Activated T-helper 9 cell treated with anti-CD3 and anti-CD28 coated beads, Interleukin-2, amount 50 U/mL, for 16 hours (primary cell): ENCODE measurements at regions not wholly inside any gene's neighbourhood (a gene's known extent, or its start where the extent isn't known, plus 50 kb on each side); places are given as distances from the start of the nearest gene placed in this dataset.

ENCODE experiments used
- DNase-seq: peaks from one replicate; pipeline ENCODE4 v3.0.0-alpha.2; 2020; ENCODE audit warnings: low read depth

DNA sequence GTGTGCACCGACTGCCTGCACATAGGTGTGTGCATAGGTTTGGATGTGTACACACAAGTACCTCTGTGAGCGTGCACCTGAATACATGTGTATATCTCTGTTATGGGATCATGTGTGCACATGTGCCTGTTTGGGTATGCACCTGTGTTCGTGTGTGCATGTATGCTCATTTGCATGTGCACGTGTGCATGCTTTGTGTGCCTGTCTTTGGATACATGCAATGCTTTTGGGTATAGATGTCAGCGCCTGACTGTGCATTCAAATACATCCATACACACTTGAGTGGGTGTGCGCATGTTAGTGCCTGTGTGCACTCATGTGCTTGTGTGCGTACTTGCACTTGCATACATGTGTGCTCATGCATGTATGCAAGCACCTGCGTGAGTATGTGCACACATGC, 258.1 kb downstream of the IRX2 start:
- no peak for DNase-seq

DNA sequence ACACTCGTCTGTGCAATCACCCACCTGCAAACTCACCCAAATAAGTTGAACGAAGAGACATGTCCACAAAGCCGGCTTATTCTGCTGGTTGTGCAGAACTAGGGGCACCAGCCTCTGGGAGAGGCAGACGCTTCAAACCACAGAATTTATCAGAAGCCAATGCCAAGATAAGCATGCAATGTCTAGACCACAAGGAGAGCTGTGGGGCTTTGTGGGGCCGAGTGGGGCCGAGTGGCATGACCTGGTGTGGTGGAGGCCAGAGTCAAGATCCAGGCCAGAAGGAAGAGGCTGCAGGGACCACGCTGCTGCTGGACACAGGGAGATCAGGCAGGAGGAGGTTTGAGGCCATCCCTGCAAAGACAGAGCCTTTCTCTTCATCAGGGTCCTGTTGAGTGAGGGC, 259.0 kb downstream of the IRX2 start:
- no peak for DNase-seq

DNA sequence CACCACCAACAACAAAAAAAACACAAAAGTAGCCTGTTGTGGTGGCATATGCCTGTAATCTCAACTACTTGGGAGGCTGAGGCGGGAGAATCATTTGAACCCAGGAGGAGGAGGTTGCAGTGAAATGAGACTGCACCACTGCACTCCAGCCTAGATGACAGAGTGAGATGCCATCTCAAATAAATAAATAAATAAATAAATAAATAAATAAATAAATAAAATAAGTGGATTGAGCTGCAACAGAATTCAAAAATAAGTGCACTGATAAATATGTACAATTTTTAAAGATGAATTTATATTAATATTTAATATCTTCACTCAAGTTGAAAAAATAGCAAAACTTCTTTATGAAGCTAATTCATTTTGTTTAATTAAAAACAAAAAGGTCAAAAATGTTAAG, 259.6 kb downstream of the IRX2 start:
- DNase-seq: no peak

DNA sequence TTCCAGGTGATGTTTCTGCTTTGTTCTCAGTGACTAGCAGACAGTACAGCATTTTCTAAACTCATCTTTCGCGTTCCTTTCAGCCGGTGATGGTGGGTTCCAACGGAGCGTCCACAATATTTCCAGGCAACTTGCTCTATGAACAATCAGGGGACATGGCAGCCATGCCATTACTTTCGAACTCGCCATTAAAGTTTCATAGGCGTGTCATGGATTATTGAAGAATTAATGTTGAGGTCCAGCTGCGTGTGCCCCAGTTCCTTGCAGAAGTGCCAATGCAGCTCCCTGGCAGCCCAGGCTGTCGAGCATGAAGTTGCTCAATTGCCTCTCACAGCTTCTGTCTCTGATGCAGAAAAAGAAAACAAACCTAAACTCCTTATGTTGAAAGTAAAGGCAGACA, 262.2 kb downstream of the IRX2 start:
- DNase-seq: no peak

DNA sequence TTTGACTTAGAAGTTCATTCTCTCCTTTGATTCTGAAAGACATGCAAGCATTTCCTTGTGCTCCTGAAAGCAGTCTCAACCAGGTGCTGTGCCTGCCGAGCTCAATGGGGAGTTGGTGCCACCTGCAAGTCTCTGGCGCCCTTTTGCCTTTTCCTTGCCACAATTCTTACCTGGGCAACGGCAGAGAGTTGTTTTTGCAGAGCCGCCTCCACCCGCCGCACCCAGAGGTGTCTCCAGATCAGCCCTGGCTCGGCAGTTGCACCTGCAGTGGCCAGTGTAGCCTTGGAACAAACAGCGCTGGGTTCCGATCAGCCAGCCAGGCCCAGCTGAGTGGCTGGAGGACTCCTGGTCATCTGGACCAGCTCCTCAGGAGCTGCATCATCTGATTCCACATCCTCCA, 262.9 kb downstream of the IRX2 start:
- no peak for DNase-seq

DNA sequence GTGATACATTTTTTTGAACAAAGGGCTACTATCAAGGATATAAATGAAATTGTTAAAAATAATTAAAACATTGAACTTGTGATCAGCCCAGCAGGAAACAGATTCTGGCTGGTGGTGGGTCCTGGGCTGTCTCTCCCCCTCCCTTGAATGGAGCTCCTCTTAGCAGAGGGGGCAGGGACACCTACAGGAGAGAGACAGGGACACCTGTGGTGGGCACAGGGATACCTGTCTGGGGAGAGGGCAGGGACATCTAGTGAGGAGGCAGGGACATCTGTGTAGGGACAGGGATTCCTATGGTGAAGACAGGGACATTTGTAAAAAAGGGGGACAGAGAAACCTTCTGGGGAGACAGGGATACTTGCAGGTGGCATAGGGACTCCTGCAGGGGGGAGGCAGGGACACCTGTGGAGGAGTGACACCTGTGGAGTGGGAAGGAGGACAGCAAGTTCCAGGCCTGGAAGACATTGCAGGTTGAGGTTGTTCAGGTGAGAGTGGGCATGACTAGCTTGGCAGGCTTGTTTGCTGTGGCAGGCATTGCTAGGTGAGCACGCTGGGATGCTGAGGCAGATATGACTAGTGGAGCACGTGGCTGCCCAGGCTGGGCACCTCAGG, 264.2 kb downstream of the IRX2 start:
- no peak for DNase-seq

DNA sequence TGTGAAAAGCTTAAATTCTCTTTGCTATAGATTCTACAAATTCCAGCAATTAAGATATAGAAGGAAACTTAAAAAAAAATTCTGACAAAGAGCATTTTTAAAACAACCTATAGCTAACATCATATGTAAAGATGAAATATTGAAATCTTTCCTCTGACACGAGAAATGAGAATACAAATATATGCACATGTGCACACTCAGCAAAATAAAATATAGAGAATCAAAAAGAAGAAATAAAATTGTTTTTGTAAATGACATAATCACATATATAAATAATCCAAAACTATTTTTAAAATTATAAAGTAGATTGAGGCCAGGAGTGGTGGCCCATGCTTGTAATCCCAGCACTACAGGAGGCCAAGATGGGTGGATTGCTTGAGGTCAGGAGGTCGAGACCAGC, 265.1 kb downstream of the IRX2 start:
- DNase-seq: no peak

DNA sequence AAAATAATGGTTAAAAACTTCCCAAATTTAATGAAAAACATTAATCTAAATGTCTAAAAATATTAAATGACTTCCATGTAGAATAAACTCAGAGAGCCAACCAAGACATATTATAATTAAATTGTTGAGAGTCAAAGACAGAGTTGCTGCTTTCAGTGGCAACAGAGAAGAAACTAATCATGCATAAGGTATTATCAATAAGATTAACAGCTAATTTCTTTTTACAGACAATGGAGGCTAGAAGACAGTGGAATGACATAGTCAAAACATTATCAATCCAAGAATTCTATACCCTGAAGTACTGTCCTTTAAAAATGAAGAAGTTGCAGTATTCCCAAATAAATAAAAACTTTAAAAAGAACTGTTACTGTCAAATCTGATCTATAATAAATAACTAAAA, 268.7 kb downstream of the IRX2 start:
- no peak for DNase-seq

DNA sequence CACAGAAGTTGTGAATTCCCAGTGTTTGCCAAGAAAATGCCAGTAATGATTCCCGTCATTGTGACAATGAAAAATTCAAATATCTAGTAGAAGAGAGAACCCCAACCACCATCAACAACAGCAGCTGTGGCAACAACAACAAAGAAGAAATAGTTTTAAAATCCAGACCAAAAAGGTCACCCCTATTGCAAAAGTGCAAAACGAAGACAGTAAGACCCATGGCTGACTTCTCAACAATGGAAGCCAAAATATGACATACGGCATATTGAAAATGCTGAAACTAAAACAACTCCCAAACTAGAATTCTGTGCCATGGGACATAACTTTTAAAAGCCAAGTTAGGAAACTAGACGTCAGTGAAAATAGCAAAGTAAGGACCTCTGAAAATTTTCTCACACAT, 270.6 kb downstream of the IRX2 start:
- DNase-seq: no peak

DNA sequence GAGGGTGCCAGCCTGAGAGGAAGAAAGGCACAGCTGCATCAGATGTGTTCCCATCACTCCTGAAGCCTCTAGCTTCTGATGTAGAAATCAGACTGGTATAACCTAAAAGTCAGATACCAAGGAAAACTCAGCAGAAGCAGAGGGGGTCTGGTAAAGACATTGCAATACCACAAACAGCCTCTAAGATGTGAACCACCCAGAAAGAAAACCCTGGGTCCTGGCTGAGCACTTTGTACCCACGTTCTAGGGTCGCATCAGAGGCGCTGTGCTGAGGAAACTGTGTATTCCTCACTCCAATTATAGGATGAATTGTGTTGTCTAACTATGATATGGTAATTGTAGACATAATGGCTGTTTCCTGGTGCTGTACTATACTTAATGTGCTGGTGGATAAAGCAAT, 275.6 kb downstream of the IRX2 start:
- DNase-seq: no peak

DNA sequence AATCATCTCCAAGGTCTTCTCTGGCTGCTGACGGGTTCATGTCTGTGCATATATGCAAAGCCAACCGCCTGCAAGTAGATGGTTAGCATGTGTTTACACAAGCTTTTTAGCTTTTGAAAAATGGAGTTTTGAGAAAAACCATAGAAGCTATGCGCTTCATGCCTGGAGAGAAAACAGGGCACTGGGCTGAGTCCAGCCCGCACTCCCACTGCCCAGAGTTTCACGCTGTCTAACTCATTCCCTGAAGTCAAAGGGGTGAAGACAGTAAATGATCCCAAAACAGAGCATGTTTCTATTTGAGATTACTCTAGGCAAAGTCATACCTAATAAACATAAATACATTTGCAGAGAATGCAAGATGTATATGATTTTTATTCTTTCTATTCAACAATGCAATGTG, 278.8 kb downstream of the IRX2 start:
- no peak for DNase-seq

DNA sequence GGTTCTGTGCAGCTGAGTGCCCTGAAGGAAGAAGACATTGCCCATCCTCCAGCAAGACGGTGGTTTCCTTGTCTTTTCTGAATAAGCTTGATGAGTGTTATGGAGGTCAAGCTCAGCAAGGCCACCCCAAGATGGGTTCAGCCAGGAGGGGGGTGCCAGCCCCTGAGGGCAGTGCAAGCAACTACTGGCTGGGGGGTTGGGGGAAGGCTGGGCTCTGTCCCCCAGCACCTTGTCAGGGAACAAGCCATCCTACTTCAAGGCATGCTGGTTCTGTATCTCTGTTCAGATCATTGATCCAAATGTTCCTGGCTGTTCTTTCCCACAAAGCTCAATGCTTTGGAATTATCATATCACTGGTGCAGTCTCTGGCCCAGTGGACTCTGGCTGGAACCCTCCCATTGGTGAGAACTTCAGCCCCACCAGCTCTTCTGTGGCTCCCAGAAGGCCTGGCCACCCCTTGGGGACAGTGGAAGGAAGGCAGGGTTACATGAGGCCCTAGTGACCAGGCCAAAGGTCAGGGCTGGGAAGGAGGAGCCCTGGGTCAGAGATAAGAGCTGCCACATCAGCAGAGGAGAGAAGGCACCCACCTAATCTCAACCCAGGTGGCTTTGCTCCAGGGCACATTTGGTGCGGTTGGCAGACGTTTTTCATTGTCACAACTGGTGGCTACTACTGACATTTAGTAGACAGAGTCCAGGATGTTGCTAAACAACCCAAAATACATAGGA, 280.2 kb downstream of the IRX2 start:
- no peak for DNase-seq

DNA sequence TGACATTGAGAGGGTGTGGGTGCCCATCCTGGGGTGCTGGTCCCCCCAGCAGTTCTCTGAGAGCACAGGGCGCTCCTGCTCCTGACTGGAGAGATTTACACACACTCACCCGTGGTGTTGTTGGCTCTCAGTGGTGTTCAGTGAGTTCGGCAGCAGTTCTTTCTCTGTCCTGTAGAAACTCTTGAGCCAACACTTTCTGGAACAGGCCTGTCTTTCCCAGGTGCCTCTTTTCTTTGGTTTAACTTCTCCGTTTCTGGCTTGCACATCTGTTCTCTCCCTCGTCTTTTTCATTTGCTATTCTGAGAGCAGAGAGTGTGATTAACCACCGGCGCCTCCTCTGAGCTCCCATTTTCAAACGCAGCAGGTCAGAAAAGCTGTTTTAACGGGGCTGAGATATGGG, 284.5 kb downstream of the IRX2 start:
- no peak for DNase-seq

DNA sequence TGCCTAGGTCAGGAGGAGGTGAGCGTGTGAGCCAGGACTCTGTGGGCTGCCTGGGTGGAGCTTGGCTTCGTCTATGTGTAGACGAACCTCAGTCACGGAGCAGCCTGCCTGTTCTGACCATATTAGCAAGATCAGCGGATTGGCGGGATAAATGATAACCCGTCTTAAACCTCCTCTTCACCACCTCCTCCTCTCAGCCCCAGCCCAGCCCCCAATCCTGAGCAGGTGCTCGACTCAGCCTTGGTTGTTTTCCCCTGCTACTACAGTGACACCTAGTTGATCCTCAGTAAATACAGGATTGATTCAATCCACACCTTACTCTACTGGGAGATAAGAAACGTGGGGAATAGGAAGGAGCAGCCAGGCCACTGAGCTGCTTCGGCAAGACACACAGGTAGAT, 286.1 kb downstream of the IRX2 start:
- DNase-seq: no peak

DNA sequence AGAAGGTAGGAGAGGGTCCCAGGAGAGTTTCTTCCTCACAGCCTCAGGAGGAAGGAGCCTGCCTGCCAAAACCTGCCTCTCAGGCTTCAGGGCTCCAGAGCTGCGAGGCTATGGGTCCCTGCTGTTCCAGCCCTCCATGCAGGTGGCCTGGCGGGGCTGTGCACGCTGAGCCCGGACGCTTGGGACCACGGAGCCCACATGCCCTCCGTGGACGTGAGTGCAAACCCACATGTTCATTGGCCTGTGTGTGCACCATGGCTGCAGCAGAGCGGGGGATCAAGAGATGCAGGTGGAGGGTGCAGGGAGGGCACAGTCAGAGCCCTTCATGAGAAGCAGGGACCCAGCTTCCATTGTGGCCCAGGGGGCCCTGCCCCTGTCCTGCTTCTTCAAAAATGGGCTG, 287.3 kb downstream of the IRX2 start:
- no peak for DNase-seq

DNA sequence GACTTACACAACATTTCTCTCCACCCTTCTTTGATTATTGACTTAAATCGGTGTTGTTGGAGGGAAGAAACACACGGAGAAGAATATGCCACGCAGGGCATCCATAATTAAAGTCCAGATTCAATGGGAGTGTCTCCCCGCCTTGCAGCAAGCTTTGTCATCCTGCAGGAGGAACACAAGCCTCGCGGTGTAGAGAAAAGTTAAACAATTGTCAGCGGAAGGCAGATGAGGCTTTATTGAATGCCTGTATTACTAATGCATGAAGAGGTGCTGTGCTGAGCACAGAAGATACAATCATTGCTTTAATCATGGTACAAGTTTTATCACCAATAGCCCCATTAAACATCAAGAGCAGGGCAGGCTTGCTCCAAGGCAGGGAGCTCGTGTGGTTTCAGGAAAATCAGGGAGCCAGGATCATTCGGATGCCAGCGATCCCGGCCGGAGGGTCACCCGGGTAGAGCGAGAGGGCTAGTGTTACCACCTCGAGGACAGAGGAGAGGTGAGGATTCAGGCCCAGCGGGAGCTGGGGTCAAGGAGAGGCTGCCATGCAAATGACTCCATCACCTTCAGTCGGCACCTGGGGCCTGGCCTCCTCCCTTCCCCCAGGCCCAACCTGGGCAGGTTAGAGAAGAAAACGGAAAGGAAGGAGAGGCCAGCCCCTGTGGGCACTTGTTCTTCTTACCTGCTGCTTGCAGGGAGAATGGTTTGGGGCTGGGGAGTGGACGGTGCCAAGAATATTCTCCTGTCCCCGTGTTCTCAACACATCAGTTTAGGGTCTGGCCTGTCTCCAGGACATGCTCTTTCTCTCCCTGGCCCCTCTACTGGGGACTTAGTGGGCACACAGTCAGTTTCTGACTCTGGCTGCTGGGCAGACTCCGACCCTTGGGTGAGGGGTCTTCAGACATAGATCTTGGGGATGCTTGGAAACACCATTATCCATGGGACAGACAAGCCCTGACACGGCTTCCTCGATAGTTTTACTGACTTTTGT, 289.5 kb downstream of the IRX2 start:
- DNase-seq: no peak

DNA sequence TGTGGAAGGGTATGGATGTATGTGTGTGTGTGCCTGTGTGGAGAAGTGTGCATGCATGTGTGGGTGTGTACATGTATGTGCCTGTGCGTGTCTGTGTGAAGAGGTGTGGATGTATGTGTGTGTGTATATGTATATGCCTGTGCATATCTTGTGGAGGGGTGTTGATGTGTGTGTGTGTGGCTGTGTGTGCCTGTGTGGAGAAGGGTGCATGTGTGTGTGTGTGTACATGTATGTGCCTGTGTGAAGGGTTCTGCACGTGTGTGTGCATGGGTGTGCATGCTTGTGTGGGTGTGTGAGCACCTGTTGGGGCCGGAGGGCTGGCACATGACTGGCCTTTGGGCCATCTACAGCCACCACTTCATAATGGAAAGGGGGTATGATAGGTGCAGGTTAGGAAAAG, 291.4 kb downstream of the IRX2 start:
- no peak for DNase-seq

DNA sequence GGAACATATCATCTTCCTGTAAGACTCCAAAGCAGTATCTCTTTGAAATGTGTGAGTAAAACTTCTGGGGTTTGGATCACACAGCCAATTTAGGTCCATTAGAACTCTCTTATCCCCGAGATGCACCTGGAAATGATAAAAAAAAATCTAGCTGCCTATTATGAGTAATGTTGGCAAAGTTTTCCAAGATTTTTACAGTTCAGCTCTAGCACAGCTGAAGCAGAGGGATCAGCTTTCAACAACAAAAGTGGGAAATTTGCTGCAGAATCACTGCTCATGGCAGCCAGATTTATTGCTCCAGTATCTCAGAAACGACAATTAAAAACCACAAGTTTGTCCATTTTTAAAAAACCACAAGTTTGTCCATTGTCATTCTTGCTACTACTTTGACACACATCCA, 292.2 kb downstream of the IRX2 start:
- DNase-seq: no peak

DNA sequence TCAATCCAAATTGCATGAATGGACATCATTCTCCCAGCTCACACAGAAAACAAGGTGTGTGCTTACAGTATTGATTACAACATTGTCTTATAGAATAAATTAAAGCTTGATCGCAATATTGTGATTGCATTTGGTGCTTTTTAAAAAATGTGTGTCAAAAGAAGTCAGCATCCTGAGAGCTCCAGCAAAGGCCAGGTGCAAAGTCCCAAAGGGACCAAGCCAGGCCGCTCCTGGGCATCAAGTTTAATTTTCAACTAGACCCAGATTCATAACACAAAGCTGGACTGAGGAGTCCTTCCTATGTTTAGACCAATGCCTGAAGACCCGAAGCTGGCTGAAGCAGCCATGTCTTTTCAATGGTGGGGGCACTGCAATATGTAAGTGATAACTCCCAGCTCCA, 295.6 kb downstream of the IRX2 start:
- DNase-seq: no peak

DNA sequence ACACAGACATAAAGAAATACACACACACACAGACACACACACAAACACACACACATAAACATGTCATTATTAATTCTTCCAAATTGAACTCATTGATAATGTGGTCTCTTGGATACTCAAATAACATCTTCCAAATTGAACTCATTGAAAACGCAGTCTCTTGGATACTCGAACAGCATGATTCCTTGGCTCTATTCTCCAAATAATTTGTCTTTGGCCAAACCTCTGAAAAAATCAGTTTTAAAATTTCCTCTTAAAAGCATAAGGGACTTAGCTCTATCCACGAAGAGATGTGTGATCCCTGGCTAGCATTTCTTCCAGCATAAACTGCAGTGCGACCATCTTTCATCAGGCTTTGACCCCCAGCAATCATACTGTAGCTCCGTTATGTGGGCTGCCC, 296.6 kb downstream of the IRX2 start:
- no peak for DNase-seq

DNA sequence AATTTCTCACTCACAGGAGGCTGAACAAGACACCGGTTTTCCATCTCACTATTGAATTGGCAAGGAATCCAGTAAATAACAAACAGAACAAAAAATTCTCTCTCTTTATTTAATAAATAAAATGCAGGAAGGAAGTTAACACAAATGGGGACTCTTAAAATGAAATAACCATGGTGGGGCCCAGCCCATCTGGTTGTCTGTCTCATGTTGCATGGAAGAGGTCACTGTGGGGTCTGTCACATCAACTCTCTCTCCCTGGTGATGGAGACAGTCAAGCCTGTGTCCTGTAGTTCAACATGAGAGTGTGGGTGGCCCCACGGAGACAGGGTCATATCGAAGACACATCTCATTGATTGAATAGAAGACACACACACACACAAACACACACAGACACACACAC, 297.7 kb downstream of the IRX2 start:
- no peak for DNase-seq

DNA sequence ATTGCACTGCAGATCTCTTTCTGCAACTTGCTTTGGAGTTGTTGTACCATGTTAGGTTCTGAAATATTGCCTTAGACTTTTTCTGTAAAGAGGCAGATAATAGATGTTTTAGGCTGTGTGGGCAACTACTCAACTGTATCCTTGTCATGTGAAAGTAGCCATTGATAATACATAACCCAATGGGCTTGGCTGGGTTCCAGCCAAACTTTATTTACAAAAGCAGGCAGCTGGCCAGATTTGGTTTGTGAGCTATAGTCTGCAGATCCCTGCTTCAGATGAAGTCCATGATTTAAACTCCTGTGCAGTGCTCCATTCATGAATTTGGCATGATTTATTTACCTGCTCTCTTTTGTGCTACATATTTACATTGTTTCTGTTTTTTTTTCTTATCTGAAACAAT, 300.4 kb downstream of the IRX2 start:
- DNase-seq: no peak
